ENCODE measurements at regions not wholly inside any gene's neighbourhood (a gene's known extent, or its start where the extent isn't known, plus 50 kb on each side); places are given as distances from the start of the nearest gene placed in this dataset.
"Not testable (repeated sequence)": the region's sequence is repeated elsewhere in the genome, so short reads cannot be mapped to it uniquely, and the experiment has no call there.

DNA sequence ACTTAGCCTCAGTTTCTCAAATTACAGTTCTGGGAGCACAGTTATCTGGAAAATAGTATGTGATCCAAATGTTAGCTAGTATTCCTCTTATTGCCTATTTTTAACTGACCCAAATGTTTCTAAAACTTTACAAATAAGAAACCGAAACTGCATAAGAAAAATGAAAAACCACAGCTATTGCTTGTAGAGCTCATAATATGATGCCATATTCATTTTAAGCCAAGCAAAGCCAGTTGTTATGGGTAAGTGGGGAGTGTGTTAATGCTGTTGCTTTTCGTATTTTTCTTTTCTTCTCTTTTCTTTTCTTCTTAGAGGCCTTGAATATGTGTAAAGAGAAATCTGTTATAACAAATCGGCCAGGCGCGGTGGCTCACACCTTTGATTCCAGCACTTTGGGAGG lies 447.4 kb upstream of the TUSC1 start:
- intact Hi-C loops (cut with DNase I; ENCODE audit: low total_unique reads): no loop called here
- H3K27ac ChIP-seq: no peak overlapping the region
- TF ChIP-seq CTCF (IDR thresholded peaks at IDR 0.05): no peak

GRCh38 chr9:26116085-26116484 lies 437.8 kb upstream of the TUSC1 start:
- DNase-seq; H3K36me3 ChIP-seq; H3K9me3 ChIP-seq; H3K4me3 ChIP-seq; intact Hi-C loops (cut with DNase I; ENCODE audit: low total_unique reads); H3K4me1 ChIP-seq; H3K27ac ChIP-seq; H3K27me3 ChIP-seq: not testable (repeated sequence)

More for the DNA sequence above, 447.4 kb upstream of the TUSC1 start:
- no peaks in the 10 kb centered on the region for H3K4me1 ChIP-seq
- H3K9me3 ChIP-seq: no peaks in the 10 kb centered on the region
- no peak overlapping the region for H3K4me3 ChIP-seq
- no peaks in the 10 kb centered on the region for H3K27me3 ChIP-seq
- no peak for DNase-seq
- H3K36me3 ChIP-seq: no peaks in the 10 kb centered on the region

DNA sequence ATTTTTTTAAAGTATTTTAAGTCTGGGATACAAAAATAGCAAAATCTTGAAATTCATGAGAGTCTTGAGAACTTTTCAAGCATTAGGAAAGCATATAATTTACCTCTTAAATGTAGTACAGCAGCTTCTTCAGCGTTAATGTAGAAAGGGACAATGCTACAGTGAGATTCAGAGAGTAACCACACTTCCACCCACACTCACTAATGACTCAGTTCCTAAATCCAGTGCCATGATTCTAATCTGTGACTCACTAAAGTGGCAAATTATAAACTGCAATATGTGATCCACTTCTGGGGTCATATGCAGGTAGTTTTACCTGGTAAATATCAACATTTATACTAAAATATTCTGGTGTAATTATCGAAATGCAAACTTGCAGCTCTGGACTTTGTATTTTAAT lies 434.5 kb upstream of the TUSC1 start:
- Histone ChIP-seq H3K36me3 (no peaks in the 10 kb centered on the region), H3K27me3 (no peaks in the 10 kb centered on the region), H3K4me1 (no peaks in the 10 kb centered on the region), H3K27ac (no peak overlapping the region), H3K9me3 (no peaks in the 10 kb centered on the region), H3K4me3 (no peak overlapping the region)
- DNase-seq: no peak
- TF ChIP-seq POLR2A (IDR thresholded peaks at IDR 0.05): no peak
- no peak for TF ChIP-seq CTCF (IDR thresholded peaks at IDR 0.05)
- intact Hi-C loops (cut with DNase I; ENCODE audit: low total_unique reads): no loop called here

GRCh38 chr9:26086396-26086795 lies 408.2 kb upstream of the TUSC1 start:
- Histone ChIP-seq H3K9me3 (no peaks in the 10 kb centered on the region), H3K27ac (no peak overlapping the region), H3K4me3 (no peak overlapping the region), H3K4me1 (no peaks in the 10 kb centered on the region), H3K27me3 (no peaks in the 10 kb centered on the region), H3K36me3 (no peaks in the 10 kb centered on the region)
- TF ChIP-seq CTCF (IDR thresholded peaks at IDR 0.05): no peak
- no peak for DNase-seq
- intact Hi-C loops (cut with DNase I; ENCODE audit: low total_unique reads): no loop called here

DNA sequence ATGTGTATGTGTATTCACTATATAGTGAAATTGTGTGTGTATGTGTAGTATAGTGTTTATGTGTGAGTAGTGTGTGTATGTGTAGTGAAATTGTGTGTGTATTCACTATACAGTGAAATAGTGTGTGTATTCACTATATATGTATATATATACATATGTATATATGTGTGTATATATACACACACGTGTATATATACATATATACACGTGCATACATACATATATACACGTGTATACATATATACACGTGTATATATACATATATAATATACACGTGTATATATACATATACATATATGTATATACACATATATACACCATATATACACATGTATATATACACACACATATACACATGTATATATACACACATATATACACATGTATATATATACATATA lies 403.6 kb upstream of the TUSC1 start:
- TF ChIP-seq CTCF (IDR thresholded peaks at IDR 0.05) (no peak), POLR2A (IDR thresholded peaks at IDR 0.05) (no peak)
- H3K27ac ChIP-seq: no peak overlapping the region
- DNase-seq: no peak
- no peak overlapping the region for H3K4me3 ChIP-seq
- intact Hi-C loops (cut with DNase I; ENCODE audit: low total_unique reads): no loop called here
- no peaks in the 10 kb centered on the region for H3K36me3 ChIP-seq
- H3K4me1 ChIP-seq: no peaks in the 10 kb centered on the region
- no peaks in the 10 kb centered on the region for H3K27me3 ChIP-seq
- H3K9me3 ChIP-seq: no peaks in the 10 kb centered on the region

DNA sequence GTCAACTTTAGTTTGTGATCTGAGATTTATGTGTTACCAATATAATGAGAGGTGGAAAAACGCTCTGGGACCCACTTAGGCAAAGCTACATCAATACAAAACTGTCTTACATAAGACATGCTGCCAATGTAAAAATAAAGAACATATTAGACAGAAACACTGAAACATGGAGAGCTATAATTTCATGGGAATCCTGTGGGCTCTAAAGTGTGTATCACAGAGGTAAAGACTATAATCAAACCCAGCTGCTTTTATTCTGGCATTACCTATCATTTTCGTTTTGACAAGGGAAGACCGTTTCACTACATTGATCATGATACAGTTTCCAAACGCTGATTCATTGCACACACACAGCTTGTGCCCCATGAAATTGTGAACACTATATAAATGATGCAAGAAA lies 400.5 kb upstream of the TUSC1 start:
- no peaks in the 10 kb centered on the region for H3K9me3 ChIP-seq
- no peaks in the 10 kb centered on the region for H3K36me3 ChIP-seq
- no peak for DNase-seq
- intact Hi-C loops (cut with DNase I; ENCODE audit: low total_unique reads): no loop called here
- H3K4me3 ChIP-seq: no peak overlapping the region
- no peaks in the 10 kb centered on the region for H3K27me3 ChIP-seq
- no peaks in the 10 kb centered on the region for H3K4me1 ChIP-seq
- no peak for TF ChIP-seq POLR2A (IDR thresholded peaks at IDR 0.05)
- H3K27ac ChIP-seq: no peak overlapping the region
